MCF 10A (cell line): ENCODE measurements at regions not wholly inside any gene's neighbourhood (a gene's known extent, or its start where the extent isn't known, plus 50 kb on each side); places are given as distances from the start of the nearest gene placed in this dataset.

Experiments
- BruUV-seq: library from RNA; stranded (reverse); fragments of 400-500 nt; replicated peaks from 2 replicates; lab custom pipeline; 2021; lab: Mats Ljungman, UMichigan
- CTCF ChIA-PET: fragments of 300-600 bp; sonication (Branson Sonifier 250); formaldehyde crosslinking; extraction: SDS; loops from one replicate; lab custom pipeline; 2021; ENCODE audit warnings: antibody characterized with exemption, inconsistent platforms; lab: Yijun Ruan, JAX
- POLR2A ChIA-PET: fragments of 300-600, 350-650 bp; sonication (Branson Sonifier 250); formaldehyde crosslinking; extraction: SDS; loops from one replicate; lab custom pipeline; 2020; ENCODE audit warnings: antibody characterized with exemption, inconsistent platforms; lab: Yijun Ruan, JAX
- DNase-seq: peaks from one replicate; pipeline ENCODE4 v3.0.0-alpha.2; 2018; ENCODE audit not compliant: unreplicated experiment
- H3K27ac Mint-ChIP-seq: one replicate; pipeline ENCODE4 v1.8.0; 2022; ENCODE audit warnings: mild to moderate bottlenecking, low read depth, mixed read lengths; ENCODE audit not compliant: unreplicated experiment
- H3K27me3 Mint-ChIP-seq: one replicate; pipeline ENCODE4 v1.8.0; 2022; ENCODE audit warnings: mixed read lengths; ENCODE audit not compliant: insufficient read depth, unreplicated experiment
- H3K36me3 Mint-ChIP-seq: one replicate; pipeline ENCODE4 v1.8.0; 2022; ENCODE audit warnings: mild to moderate bottlenecking, moderate library complexity, mixed read lengths; ENCODE audit not compliant: insufficient read depth, unreplicated experiment
- H3K4me1 Mint-ChIP-seq: one replicate; pipeline ENCODE4 v1.8.0; 2022; ENCODE audit warnings: mixed read lengths; ENCODE audit not compliant: insufficient read depth, unreplicated experiment
- H3K4me3 Mint-ChIP-seq: one replicate; pipeline ENCODE4 v1.8.0; 2022; ENCODE audit warnings: mild to moderate bottlenecking, moderate library complexity, mixed read lengths; ENCODE audit not compliant: unreplicated experiment
- H3K9me3 Mint-ChIP-seq: one replicate; pipeline ENCODE4 v1.8.0; 2022; ENCODE audit warnings: mixed read lengths; ENCODE audit not compliant: unreplicated experiment
- intact Hi-C: fragments of 100-400 bp; cut with micrococcal nuclease; formaldehyde crosslinking; loops from 2 replicates; pipeline ENCODE4 v1.14.1; 2022
- TF ChIP-seq, protein P1 (sequence below): fragments of 200-600 bp; IDR thresholded peaks from one replicate; pipeline ENCODE4 v1.8.0; 2022; ENCODE audit warnings: antibody characterized with exemption, mild to moderate bottlenecking; ENCODE audit not compliant: unreplicated experiment

DNA sequence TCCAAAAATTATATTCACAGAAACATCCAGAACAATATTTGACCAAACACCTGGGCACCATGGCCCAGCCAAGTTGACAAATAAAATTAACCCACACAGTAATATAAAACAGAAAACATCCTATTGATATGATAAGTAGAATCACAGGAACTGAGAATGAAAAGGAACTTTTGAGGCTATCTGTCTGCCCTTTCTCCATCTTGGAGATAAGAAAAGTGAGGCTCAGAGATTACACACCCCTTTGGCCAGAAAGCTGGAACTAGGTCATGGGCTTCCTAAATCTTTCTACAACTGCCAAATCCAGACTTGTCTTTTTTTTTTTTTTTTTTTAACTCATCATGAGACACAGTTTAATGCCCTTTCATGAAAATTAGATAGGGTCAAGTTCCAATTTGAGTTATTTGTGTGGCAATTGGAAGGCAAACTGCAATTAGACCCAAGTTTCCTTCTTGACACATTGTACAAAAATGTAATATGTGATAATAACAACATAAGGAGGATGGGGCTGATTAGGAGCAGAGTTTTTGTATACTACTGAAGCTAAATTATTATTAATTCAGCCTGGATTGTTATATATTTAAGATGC is 137.2 kb downstream of the RPL22L1 start:
- Mint-ChIP-seq H3K27ac (no peak overlapping the region), H3K36me3 (no peaks in the 10 kb centered on the region), H3K27me3 (no peaks in the 10 kb centered on the region), H3K9me3 (no peaks in the 10 kb centered on the region), H3K4me3 (no peak overlapping the region), H3K4me1 (no peaks in the 10 kb centered on the region)
- DNase-seq, result no peak
- BruUV-seq, result no TSS peak
- intact Hi-C loops, result no loop called here
- TF ChIP-seq, protein P1, sequence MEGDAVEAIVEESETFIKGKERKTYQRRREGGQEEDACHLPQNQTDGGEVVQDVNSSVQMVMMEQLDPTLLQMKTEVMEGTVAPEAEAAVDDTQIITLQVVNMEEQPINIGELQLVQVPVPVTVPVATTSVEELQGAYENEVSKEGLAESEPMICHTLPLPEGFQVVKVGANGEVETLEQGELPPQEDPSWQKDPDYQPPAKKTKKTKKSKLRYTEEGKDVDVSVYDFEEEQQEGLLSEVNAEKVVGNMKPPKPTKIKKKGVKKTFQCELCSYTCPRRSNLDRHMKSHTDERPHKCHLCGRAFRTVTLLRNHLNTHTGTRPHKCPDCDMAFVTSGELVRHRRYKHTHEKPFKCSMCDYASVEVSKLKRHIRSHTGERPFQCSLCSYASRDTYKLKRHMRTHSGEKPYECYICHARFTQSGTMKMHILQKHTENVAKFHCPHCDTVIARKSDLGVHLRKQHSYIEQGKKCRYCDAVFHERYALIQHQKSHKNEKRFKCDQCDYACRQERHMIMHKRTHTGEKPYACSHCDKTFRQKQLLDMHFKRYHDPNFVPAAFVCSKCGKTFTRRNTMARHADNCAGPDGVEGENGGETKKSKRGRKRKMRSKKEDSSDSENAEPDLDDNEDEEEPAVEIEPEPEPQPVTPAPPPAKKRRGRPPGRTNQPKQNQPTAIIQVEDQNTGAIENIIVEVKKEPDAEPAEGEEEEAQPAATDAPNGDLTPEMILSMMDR, result no peak
- CTCF ChIA-PET, result no interaction called here
- POLR2A ChIA-PET, result no interaction called here

DNA sequence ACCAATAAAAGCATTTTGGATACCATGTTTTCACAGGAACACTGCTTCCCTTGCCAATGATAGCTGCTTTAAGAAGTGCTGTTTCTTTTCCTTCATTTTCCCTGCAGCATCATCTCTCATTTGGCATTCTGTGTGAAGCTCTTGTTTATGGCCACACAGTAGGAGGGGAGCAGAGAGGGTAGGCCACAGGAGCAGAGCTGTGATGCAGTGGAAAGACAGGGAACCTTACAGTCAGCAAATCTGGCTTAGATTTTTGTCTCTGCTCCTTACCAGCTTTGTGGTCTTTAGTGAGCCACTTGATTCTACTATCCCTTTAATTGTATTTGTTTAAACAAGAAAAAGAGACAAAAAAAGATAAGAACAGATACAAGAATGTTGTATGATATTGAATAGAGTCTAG is 138.7 kb downstream of the RPL22L1 start:
- Mint-ChIP-seq H3K4me3 (no peak overlapping the region), H3K9me3 (no peaks in the 10 kb centered on the region), H3K27me3 (no peaks in the 10 kb centered on the region), H3K36me3 (no peaks in the 10 kb centered on the region), H3K27ac (no peak overlapping the region), H3K4me1 (no peaks in the 10 kb centered on the region)
- DNase-seq, result no peak
- BruUV-seq, result no TSS peak
- intact Hi-C loops, result no loop called here
- ChIA-PET POLR2A (interaction anchor here (1.7 to 2.0 kb wide), 2 partner anchors 8 to 9 kb away, joined by 4 to 6 read pairs; no protein-coding TSS in a partner anchor), CTCF (interaction anchor here (0.6 kb wide), 1 partner anchor 79 kb away, joined by 3 read pairs; no protein-coding TSS in a partner anchor)
- TF ChIP-seq, protein P1, result no peak

DNA sequence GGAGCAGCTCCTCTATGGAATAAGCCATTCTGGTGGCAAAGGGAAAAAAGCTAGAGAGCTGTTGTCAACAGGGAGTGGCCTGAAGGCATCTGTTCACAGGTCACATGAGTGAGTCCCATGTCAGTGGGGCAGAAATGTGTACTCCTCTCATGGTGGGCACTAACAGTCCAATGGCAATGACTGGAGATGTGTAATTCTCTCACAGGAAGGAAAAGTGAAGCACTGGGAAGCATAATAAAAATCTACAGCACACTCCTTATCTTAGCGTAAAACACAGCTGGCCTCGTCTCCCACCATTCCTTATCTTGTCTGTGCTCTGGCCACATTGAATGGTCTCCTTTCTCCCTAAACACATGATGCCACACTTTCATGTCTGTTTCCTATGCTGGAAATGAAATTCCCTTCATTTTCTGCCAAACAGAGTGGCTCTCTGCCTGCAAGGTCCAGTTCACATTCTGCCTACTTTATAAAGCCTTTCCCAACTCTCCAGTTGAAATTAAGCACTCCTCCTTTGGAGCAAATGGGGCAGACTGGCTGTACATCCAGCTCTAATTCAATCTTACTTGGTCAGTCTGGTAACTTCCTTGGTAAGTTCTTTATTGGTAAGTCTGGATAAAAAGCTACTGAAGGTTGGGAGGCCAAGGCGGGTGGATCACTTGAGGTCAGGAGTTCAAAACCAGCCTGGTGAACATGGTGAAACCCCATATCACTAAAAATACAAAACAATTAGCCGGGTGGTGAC is 139.8 kb downstream of the RPL22L1 start:
- H3K4me1 Mint-ChIP-seq, result no peaks in the 10 kb centered on the region
- intact Hi-C loops, result no loop called here
- TF ChIP-seq, protein P1, result no peak
- H3K27ac Mint-ChIP-seq, result no peak overlapping the region
- ChIA-PET CTCF (interaction anchor here (1.6 kb wide), 1 partner anchor 12 kb away, joined by 5 read pairs; no protein-coding TSS in a partner anchor), POLR2A (interaction anchor here (1.7 to 2.0 kb wide), 2 partner anchors 9 to 11 kb away, joined by 4 to 6 read pairs; no protein-coding TSS in a partner anchor)
- DNase-seq, result no peak
- no peak overlapping the region for H3K4me3 Mint-ChIP-seq
- no peaks in the 10 kb centered on the region for H3K27me3 Mint-ChIP-seq
- BruUV-seq, result no TSS peak
- no peaks in the 10 kb centered on the region for H3K9me3 Mint-ChIP-seq
- H3K36me3 Mint-ChIP-seq, result no peaks in the 10 kb centered on the region

DNA sequence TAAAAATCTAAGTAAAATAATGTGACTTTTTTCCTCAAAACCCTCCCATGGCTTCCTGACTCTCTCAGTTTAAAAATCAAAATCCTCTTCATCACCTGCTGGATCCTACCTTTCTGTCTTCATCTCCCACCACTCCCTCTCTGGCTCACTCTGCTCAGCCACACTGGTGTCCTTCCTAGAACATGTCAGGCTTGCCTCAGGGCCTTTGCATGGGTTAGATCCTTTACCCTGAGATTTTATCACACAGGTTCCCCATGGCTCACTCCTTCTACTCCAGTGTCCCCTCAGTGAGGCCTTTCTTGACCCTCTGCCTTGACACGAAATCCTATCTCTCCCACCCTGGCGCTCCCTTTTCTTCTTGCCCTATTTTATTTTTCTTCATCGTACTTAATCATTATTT is 141.8 kb downstream of the RPL22L1 start:
- no peaks in the 10 kb centered on the region for H3K36me3 Mint-ChIP-seq
- no TSS peak for BruUV-seq
- peaks cover 11% of the 10 kb centered on the region for H3K4me1 Mint-ChIP-seq
- H3K4me3 Mint-ChIP-seq, result no peak overlapping the region
- POLR2A ChIA-PET, result interaction anchor here (0.7 kb wide), 1 partner anchor 1410 kb away, joined by 3 read pairs; no protein-coding TSS in a partner anchor
- no peaks in the 10 kb centered on the region for H3K27me3 Mint-ChIP-seq
- no peak for DNase-seq
- CTCF ChIA-PET, result interaction anchor here (0.5 to 0.7 kb wide), 3 partner anchors 20 to 1949 kb away, joined by 3 to 4 read pairs (median 3); no protein-coding TSS in a partner anchor
- TF ChIP-seq, protein P1, result no peak
- H3K27ac Mint-ChIP-seq, result no peak overlapping the region
- no peaks in the 10 kb centered on the region for H3K9me3 Mint-ChIP-seq
- intact Hi-C loops, result loop anchor here (5.0 kb wide), 1 partner anchor 36 kb away; no protein-coding TSS in a partner anchor
